HG02571 (cell line): ENCODE measurements at regions not wholly inside any gene's neighbourhood (a gene's known extent, or its start where the extent isn't known, plus 50 kb on each side); places are given as distances from the start of the nearest gene placed in this dataset.

Source experiments
- ATAC-seq: cut with Tn5 transposase; IDR thresholded peaks from one replicate; pipeline ENCODE4 v1.9.1; 2021; ENCODE audit warnings: mild to moderate bottlenecking, moderate library complexity; ENCODE audit not compliant: unreplicated experiment

GRCh38 chr5:90201923-90202322 lies 207.6 kb downstream of the CETN3 start:
- ATAC-seq = no peak

GRCh38 chr5:90193185-90193822 lies 216.3 kb downstream of the CETN3 start:
- no peak for ATAC-seq

DNA sequence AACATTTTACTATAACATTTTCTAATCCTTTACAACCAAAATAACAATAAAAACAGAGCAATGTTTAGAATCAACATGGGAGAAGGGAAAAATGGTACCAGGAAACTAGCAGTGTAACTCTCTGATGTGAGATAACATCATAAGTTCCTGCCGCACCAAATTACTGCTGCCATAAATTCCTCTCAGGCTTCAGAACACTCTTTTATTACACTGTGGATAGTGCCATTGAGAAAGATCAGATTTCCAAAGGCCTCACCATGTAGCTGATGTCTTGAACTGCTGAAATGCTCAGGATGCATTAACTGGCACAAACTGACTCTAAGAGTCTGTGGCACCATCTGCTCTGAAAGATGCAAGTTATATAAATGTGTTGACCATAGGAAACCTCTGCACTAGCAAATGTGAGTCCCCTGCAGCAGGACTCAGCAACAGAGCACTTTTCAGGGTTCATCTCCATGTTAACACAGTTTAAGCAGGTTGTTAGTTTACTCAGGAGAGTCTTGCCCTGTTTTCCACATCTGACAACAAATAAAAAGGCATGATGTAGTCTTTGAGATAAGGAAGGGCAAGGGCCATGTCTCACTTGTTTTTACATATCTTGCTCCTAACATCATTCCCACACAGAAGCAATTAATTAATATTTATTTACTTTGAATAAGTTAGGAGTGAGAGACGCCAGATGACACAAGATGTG lies 218.1 kb downstream of the CETN3 start:
- no peak for ATAC-seq

DNA sequence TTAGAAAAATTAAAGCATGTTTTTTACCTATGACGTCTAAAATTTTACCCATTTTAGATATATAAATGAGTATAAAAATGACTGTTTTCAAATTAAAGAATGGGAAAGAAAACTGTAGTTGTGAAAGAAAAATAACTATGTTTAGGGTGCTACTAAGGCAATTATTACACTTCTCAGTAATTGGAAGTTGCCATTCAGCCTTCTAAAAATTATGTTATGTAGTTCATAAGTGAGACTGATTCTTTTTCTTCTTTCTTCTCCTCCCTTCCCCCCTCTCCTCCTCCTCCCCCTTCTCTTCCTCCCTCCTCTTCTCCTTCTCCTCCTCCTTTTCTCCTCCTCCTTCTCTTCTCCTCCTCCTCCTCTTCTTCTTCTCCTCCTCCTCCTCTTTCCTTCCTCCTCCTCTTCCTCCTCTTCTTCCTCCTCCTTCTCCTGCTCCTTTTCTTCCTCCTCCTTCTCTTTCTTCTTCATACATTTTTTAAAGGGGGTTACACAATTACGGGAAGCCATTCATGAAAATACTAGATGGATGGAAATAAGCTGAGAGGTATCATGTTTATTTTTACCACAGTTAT lies 223.6 kb downstream of the CETN3 start:
- no peak for ATAC-seq

DNA sequence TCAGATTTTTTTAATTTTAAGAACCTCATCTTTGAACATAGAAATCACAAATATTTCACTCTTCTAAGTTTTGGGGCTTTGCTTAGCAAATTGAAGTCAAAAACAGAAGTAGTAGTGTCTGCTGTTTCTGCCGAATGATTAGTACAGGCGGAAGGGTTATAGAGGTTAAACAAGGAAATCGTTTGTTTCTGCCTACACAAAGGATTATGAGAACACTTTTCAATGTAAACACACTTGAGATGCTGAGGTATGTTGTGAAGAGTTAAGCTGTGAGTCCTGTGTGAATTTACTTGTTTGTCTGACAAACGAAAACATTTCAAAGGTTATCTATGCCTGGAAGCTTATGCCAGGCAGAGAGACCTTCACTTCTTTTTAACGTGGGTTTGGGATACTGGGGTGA lies 224.8 kb downstream of the CETN3 start:
- ATAC-seq = no peak

GRCh38 chr5:90182726-90183125 lies 226.8 kb downstream of the CETN3 start:
- no peak for ATAC-seq

GRCh38 chr5:90174236-90174635 lies 235.3 kb downstream of the CETN3 start:
- no peak for ATAC-seq

- ATAC-seq = no peak
Measured at GRCh38 chr5:90173299-90174030, 236.1 kb downstream of the CETN3 start.

DNA sequence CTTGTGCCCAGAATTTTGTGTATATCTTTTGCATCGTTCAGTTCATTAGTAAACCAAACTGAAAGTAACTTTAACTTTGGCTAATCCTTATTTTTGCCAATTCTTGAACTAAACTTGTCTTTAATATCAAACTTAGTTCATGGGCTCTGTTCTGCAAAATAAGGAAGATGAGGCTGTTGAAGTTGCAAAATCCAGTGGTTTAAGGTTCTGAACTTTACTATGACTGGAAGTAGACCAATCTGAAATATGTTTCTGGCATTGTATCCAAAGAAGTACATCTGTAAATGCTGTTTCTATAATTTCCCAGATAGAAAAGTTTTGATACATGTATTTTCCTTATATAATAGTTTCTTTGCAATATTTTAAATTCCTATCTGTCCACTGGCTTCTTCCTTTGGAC lies 238.1 kb downstream of the CETN3 start:
- no peak for ATAC-seq

GRCh38 chr5:90170261-90170660 lies 239.3 kb downstream of the CETN3 start:
- no peak for ATAC-seq

DNA sequence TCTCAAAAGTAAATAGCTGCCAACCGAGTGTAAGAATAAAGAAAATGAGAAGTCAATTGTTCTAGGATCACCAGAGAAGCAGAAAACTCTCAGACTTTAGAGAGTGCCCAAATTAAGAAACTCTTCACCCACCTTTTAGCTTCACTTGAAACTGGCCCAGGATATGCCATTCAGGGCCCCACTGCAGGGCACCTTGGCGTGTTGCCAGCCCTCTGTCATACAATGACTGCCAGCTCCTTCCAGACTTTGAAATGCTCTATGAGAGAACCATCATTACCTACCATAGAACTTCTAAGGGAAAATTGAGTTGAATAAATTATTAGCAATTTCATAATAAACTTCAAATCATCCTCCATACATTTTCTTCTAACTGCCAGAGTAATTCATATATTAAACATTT lies 240.5 kb downstream of the CETN3 start:
- ATAC-seq = no peak

DNA sequence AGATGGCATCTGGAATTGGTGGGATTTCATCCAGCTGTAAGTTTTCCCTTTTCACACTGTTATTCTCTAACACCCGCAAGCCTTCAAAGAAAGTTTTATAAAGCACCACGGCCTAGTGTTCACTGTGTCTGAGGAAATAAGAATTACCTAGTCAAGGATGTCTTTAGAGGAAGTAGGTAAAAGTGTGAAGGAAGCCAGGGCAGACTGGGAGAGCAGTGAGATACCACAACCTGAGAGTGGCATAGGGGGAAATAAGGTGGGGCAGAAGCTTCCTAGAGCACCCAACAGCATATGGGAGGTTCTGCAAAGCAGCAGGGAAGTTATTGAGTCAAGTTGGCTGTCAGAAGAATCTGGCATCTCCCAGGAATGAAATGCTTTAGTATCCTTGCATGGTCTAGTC lies 241.2 kb downstream of the CETN3 start:
- no peak for ATAC-seq

DNA sequence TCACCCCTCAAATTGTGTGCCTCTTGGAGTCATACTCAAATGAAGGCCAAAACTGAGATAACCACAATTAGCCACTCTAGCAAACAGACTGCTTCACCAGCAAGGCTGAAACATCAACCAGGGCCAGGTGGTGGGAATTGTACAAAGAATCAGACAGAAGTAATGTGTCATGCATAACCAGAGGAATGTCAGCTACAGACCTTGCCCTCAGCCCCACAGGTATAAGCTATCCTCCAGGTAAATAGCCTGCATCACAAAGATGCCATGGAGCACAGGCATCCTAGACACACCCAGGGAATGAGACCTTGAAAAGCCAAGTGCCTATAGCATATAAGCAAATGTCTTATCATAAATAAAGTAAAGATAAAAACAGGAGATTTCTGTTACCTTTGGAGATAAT lies 242.7 kb downstream of the CETN3 start:
- no peak for ATAC-seq

DNA sequence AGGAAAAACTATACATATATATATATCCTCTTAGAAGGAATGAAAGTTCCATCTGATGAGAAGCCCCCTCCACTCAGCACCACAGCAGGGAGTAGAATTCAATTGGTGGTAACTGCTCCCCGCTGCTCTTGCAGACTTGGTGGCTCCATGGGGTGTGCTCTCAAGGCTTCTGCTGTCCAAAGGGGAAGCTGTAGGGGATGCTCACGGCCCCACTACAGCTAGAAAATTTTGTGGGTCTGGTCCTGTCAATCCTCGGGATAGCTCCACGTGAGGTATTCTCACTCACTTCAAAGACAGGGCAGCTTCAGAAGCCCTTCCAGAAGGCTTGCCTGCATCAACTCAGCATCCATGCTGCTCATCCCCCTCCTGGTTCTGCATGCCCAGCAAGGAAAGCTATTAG lies 247.2 kb downstream of the CETN3 start:
- no peak for ATAC-seq

- peak; percentile 73 for ATAC-seq
Measured at GRCh38 chr5:90161414-90161813, 248.1 kb downstream of the CETN3 start.

- no peak for ATAC-seq
Measured at GRCh38 chr5:90158131-90158530, 251.4 kb downstream of the CETN3 start.

- ATAC-seq = no peak
Measured at GRCh38 chr5:90153031-90153430, 256.5 kb downstream of the CETN3 start.

DNA sequence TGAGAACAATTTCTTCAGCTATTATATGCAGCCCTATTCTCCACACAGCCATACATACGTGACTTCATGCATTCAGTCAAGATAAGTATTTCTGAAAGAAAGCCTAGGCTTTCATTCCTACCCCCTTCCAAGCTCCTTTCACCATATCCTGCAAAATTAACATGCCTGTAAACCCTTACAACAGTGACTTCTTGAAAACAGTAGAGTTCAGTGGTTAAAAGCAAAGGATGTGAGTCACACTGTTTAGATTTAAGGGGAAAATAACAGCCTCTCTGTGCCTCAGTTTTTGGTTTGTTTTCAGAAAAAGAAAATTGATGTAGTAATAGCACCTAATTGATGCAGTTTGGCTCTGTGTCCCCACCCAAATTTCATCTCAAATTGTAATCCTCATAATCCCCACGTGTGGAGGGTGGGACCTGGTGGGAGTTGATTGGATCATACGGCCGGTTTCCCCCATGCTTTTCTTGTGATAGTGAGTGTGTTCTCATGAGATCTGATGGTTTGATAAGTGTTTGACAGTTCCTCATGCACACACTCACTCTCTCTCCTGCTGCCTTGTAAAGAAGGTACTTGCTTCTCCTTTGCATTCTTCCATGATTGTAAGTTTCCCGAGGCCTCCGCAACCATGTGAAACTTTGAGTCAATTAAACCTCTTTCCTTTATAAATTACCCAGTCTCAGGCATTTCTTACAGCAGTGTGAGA lies 264.8 kb downstream of the CETN3 start:
- no peak for ATAC-seq

GRCh38 chr5:90142541-90142940 lies 267.0 kb downstream of the CETN3 start:
- no peak for ATAC-seq

GRCh38 chr5:90141984-90142383 lies 267.6 kb downstream of the CETN3 start:
- no peak for ATAC-seq

GRCh38 chr5:90136952-90137528 lies 272.5 kb downstream of the CETN3 start:
- ATAC-seq = no peak
